ENCODE measurements at regions not wholly inside any gene's neighbourhood (a gene's known extent, or its start where the extent isn't known, plus 50 kb on each side); places are given as distances from the start of the nearest gene placed in this dataset.
"Not testable (repeated sequence)": the region's sequence is repeated elsewhere in the genome, so short reads cannot be mapped to it uniquely, and the experiment has no call there.

DNA sequence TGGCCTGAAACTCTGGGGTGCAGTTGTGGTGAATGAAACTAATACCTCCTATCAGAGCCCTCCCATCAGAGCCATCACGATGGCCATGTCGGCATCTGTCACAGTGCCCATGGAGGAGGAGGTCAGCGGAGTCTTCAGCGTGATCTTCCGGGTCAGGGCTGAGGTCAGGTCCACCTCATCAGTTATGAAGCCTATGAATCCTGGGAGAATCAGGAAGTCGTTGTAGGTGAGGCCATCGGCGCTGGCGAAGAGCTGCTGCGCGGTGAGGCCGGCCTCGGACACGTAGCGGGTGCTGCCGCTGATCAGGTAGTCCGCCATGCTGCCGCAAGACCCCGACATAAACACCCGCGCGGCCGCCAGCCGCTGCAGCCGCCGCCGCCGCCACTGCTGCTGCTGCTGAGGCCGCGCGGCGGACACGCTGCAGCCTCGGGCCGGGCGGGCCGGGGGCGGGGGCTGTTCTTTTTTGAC lies 376.7 kb upstream of the MAOA start:
- no peak overlapping the region for H3K27ac ChIP-seq
- WGBS, 3 donors: 85 to 92% (median 90%) methylated on average over 37 to 38 of the region's 38 CpGs
- H3K4me1 ChIP-seq (ENCODE audit: insufficient read depth): no peaks in the 10 kb centered on the region
- TF ChIP-seq POLR2A (IDR thresholded peaks at IDR 0.05) (no peak), EP300 (IDR thresholded peaks at IDR 0.05) (no peak)
- TF ChIP-seq, protein P1, sequence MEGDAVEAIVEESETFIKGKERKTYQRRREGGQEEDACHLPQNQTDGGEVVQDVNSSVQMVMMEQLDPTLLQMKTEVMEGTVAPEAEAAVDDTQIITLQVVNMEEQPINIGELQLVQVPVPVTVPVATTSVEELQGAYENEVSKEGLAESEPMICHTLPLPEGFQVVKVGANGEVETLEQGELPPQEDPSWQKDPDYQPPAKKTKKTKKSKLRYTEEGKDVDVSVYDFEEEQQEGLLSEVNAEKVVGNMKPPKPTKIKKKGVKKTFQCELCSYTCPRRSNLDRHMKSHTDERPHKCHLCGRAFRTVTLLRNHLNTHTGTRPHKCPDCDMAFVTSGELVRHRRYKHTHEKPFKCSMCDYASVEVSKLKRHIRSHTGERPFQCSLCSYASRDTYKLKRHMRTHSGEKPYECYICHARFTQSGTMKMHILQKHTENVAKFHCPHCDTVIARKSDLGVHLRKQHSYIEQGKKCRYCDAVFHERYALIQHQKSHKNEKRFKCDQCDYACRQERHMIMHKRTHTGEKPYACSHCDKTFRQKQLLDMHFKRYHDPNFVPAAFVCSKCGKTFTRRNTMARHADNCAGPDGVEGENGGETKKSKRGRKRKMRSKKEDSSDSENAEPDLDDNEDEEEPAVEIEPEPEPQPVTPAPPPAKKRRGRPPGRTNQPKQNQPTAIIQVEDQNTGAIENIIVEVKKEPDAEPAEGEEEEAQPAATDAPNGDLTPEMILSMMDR (IDR thresholded peaks at IDR 0.05): no peak
- no peaks in the 10 kb centered on the region for H3K27me3 ChIP-seq
- intact Hi-C loops (cut with DNase I): no loop called here
- H3K4me3 ChIP-seq: no peak overlapping the region
- no peaks in the 10 kb centered on the region for H3K36me3 ChIP-seq
- DNase-seq: no peak
- H3K9me3 ChIP-seq: no peaks in the 10 kb centered on the region

- TF ChIP-seq, protein P1 (IDR thresholded peaks at IDR 0.05): no peak
- TF ChIP-seq EP300 (IDR thresholded peaks at IDR 0.05) (no peak), POLR2A (IDR thresholded peaks at IDR 0.05) (no peak)
- Histone ChIP-seq H3K9me3 (no peaks in the 10 kb centered on the region), H3K4me3 (no peak overlapping the region), H3K27ac (no peak overlapping the region), H3K27me3 (no peaks in the 10 kb centered on the region), H3K36me3 (no peaks in the 10 kb centered on the region), H3K4me1 (ENCODE audit: insufficient read depth) (no peaks in the 10 kb centered on the region)
- WGBS, 3 donors: 31 to 60% (median 42%) methylated on average over 1 of the region's 1 CpG
- intact Hi-C loops (cut with DNase I): no loop called here
- DNase-seq: no peak
Observed at GRCh38 chrX:43283187-43283586, 372.9 kb upstream of the MAOA start.

- H3K4me1 ChIP-seq (ENCODE audit: insufficient read depth); H3K27ac ChIP-seq; H3K4me3 ChIP-seq; H3K27me3 ChIP-seq; DNase-seq; intact Hi-C loops (cut with DNase I); H3K9me3 ChIP-seq; H3K36me3 ChIP-seq: not testable (repeated sequence)
- 47 to 51% (median 50%) methylated on average over 4 of the region's 4 CpGs for WGBS, 3 donors
Observed at GRCh38 chrX:43311625-43312024, 344.5 kb upstream of the MAOA start.

- WGBS, 3 donors: 88 to 99% (median 99%) methylated on average over 1 of the region's 1 CpG
Observed at GRCh38 chrX:43313035-43313434, 343.1 kb upstream of the MAOA start.

DNA sequence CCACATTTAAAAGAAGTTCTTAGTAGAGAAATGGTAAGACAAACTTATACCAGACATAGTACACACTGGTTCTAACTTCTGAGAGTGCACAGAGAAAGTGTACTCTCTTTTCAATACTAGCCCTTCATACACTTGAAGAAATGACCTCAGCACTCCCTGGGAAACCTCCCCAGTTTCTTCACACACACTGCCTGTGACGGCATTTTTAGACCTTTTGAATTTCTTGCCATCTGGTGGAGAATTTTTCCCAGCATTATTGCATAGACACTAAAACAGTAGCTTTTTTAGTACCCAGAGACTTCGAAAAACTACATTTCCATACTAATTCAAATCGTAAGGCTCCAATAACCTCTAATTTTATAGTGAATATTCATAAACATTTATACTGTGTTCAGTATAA lies 341.6 kb upstream of the MAOA start:
- H3K27ac ChIP-seq: no peak overlapping the region
- no peaks in the 10 kb centered on the region for H3K4me1 ChIP-seq (ENCODE audit: insufficient read depth)
- 55 to 64% (median 55%) methylated on average over 3 of the region's 3 CpGs for WGBS, 3 donors
- no peaks in the 10 kb centered on the region for H3K27me3 ChIP-seq
- no peaks in the 10 kb centered on the region for H3K9me3 ChIP-seq
- TF ChIP-seq, protein P1 (IDR thresholded peaks at IDR 0.05): no peak
- TF ChIP-seq EP300 (IDR thresholded peaks at IDR 0.05) (no peak), POLR2A (IDR thresholded peaks at IDR 0.05) (no peak)
- no peak for DNase-seq
- no peak overlapping the region for H3K4me3 ChIP-seq
- no peaks in the 10 kb centered on the region for H3K36me3 ChIP-seq
- intact Hi-C loops (cut with DNase I): no loop called here

More at GRCh38 chrX:43313035-43313434, 343.1 kb upstream of the MAOA start:
- DNase-seq: no peak
- Histone ChIP-seq H3K9me3 (no peaks in the 10 kb centered on the region), H3K27ac (no peak overlapping the region), H3K4me3 (no peak overlapping the region), H3K36me3 (no peaks in the 10 kb centered on the region), H3K4me1 (ENCODE audit: insufficient read depth) (no peaks in the 10 kb centered on the region), H3K27me3 (no peaks in the 10 kb centered on the region)
- no peak for TF ChIP-seq EP300 (IDR thresholded peaks at IDR 0.05)
- TF ChIP-seq, protein P1 (IDR thresholded peaks at IDR 0.05): no peak
- TF ChIP-seq POLR2A (IDR thresholded peaks at IDR 0.05): no peak
- intact Hi-C loops (cut with DNase I): no loop called here
